ENCODE measurements at regions not wholly inside any gene's neighbourhood (a gene's known extent, or its start where the extent isn't known, plus 50 kb on each side); places are given as distances from the start of the nearest gene placed in this dataset.

DNA sequence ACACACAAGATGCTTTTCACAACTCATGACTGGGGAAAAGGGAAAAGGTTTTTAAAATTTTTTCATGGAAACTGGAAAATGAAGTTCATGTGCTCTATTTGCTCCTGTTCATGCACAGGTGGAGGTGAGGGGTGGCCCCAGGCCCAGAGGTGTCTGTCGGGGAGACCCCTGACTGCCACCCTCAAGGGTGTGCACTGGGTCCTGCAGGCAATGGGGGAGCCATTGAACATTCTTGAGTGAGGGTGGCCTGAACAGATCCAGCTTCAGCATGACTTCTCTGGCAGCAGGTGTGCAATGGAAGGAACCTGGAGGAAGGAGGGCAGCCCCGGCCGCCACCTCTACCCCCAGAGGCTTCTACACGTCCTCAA lies 145.3 kb upstream of the IQSEC1 start:
- Mint-ChIP-seq H3K9me3 (no peaks in the 10 kb centered on the region), H3K27ac (no peak overlapping the region), H3K4me1 (ENCODE audit: low read depth) (no peaks in the 10 kb centered on the region), H3K4me3 (no peak overlapping the region), H3K36me3 (ENCODE audit: low read depth) (no peaks in the 10 kb centered on the region), H3K27me3 (no peaks in the 10 kb centered on the region)
- Histone ChIP-seq H3K27me3 (ENCODE audit: control insufficient read depth in 1 of 2, insufficient read depth in 2 of 2, low read length in 2 of 2) (no peaks in the 10 kb centered on the region), H3K9me3 (ENCODE audit: control insufficient read depth in 1 of 2, insufficient read depth in 1 of 2, low read length in 2 of 2) (peaks cover 0 to 6% of the 10 kb centered on the region in 2 experiments), H3K4me1 (ENCODE audit: insufficient read depth, low read length) (no peaks in the 10 kb centered on the region), H3K4me3 (ENCODE audit: low read length) (no peak overlapping the region), H3K36me3 (ENCODE audit: insufficient read depth, low read length) (no peaks in the 10 kb centered on the region), H3K27ac (ENCODE audit: low read depth in 1 of 2, low read length in 2 of 2) (no peak overlapping the region)
- ATAC-seq (ENCODE audit: poor library complexity): no peak
- intact Hi-C loops (cut with DNase I, micrococcal nuclease): no loop called here
- POLR2A ChIA-PET: no interaction called here
- CTCF ChIA-PET: no interaction called here
- TF ChIP-seq, protein P1, sequence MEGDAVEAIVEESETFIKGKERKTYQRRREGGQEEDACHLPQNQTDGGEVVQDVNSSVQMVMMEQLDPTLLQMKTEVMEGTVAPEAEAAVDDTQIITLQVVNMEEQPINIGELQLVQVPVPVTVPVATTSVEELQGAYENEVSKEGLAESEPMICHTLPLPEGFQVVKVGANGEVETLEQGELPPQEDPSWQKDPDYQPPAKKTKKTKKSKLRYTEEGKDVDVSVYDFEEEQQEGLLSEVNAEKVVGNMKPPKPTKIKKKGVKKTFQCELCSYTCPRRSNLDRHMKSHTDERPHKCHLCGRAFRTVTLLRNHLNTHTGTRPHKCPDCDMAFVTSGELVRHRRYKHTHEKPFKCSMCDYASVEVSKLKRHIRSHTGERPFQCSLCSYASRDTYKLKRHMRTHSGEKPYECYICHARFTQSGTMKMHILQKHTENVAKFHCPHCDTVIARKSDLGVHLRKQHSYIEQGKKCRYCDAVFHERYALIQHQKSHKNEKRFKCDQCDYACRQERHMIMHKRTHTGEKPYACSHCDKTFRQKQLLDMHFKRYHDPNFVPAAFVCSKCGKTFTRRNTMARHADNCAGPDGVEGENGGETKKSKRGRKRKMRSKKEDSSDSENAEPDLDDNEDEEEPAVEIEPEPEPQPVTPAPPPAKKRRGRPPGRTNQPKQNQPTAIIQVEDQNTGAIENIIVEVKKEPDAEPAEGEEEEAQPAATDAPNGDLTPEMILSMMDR (IDR thresholded peaks at IDR 0.05): no peak
- DNase-seq: no peak

DNA sequence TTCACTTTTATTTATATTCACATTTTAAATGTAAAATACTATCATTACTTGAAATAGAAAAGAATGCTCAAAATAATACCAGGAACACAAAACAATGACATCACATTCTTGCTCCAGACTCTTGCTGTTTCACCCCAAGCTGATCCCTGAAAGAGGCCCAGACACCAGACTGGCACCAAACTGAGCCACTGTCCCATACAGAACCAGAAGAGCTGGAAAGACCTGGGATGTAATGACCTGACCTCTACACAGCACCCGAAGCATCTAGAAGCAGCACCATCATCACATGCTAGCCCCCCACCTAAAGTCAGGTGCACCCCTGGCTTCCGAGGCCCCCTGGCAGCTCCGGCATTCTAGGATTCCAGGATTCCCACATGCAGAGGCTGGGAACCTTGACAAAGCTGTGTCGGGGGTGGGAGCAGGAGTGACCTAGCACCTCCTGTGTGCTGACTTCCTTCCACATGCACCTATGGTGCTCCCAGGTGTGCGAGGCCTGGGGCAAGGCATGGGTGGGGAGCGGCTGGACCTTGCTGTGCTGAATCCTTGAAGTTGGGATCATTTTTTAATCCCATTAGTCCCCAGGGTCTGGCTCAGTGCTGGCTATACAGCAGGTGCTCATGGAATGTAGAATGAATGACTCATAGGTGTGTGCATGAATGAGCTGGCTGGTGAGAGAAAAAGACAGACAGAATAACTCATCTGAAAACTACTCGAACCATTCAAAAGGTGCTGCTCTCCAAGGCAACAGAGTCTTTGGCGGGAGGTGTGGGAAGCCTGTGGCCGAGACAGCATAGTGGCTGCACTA lies 144.7 kb upstream of the IQSEC1 start:
- CTCF ChIA-PET: no interaction called here
- peaks cover 0 to 6% of the 10 kb centered on the region in 2 experiments for H3K9me3 ChIP-seq (ENCODE audit: control insufficient read depth in 1 of 2, insufficient read depth in 1 of 2, low read length in 2 of 2)
- intact Hi-C loops (cut with DNase I, micrococcal nuclease): no loop called here
- H3K4me3 Mint-ChIP-seq: no peak overlapping the region
- no peaks in the 10 kb centered on the region for H3K9me3 Mint-ChIP-seq
- no peaks in the 10 kb centered on the region for H3K4me1 Mint-ChIP-seq (ENCODE audit: low read depth)
- ATAC-seq (ENCODE audit: poor library complexity): no peak
- POLR2A ChIA-PET: no interaction called here
- H3K36me3 ChIP-seq (ENCODE audit: insufficient read depth, low read length): no peaks in the 10 kb centered on the region
- TF ChIP-seq, protein P1 (IDR thresholded peaks at IDR 0.05): no peak
- no peaks in the 10 kb centered on the region for H3K36me3 Mint-ChIP-seq (ENCODE audit: low read depth)
- H3K27ac ChIP-seq (ENCODE audit: low read depth in 1 of 2, low read length in 2 of 2): no peak overlapping the region
- no peak overlapping the region for H3K4me3 ChIP-seq (ENCODE audit: low read length)
- H3K4me1 ChIP-seq (ENCODE audit: insufficient read depth, low read length): no peaks in the 10 kb centered on the region
- no peaks in the 10 kb centered on the region for H3K27me3 Mint-ChIP-seq
- DNase-seq: no peak
- no peaks in the 10 kb centered on the region for H3K27me3 ChIP-seq (ENCODE audit: control insufficient read depth in 1 of 2, insufficient read depth in 2 of 2, low read length in 2 of 2)
- H3K27ac Mint-ChIP-seq: no peak overlapping the region

DNA sequence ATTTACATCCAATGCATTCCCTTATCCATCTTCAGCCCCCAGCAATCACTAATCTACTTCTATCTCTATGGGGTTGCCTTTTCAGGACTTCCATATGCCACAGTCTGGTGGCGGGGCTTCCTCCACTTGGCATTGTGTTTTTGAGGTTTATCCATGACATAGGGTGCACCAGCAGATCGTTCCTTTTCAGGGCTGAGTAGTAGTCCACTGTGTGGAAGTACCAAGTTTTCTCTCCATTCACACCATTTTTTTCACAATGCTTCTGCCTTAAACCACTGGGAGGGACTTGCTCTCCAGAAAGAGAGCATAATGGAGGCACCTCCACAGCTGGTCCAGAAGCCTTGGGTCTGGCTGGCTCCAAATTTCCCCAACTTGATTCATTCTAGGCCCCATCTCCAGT lies 144.0 kb upstream of the IQSEC1 start:
- TF ChIP-seq, protein P1 (IDR thresholded peaks at IDR 0.05): no peak
- H3K9me3 Mint-ChIP-seq: no peaks in the 10 kb centered on the region
- no peak overlapping the region for H3K4me3 ChIP-seq (ENCODE audit: low read length)
- H3K27me3 Mint-ChIP-seq: no peaks in the 10 kb centered on the region
- no peaks in the 10 kb centered on the region for H3K36me3 Mint-ChIP-seq (ENCODE audit: low read depth)
- H3K4me3 Mint-ChIP-seq: no peak overlapping the region
- ATAC-seq (ENCODE audit: poor library complexity): no peak
- no peaks in the 10 kb centered on the region for H3K27me3 ChIP-seq (ENCODE audit: control insufficient read depth in 1 of 2, insufficient read depth in 2 of 2, low read length in 2 of 2)
- H3K27ac Mint-ChIP-seq: no peak overlapping the region
- no peak for DNase-seq
- ChIA-PET POLR2A (no interaction called here), CTCF (no interaction called here)
- H3K4me1 ChIP-seq (ENCODE audit: insufficient read depth, low read length): no peaks in the 10 kb centered on the region
- no peaks in the 10 kb centered on the region for H3K36me3 ChIP-seq (ENCODE audit: insufficient read depth, low read length)
- intact Hi-C loops (cut with DNase I, micrococcal nuclease): no loop called here
- peaks cover 0 to 6% of the 10 kb centered on the region in 2 experiments for H3K9me3 ChIP-seq (ENCODE audit: control insufficient read depth in 1 of 2, insufficient read depth in 1 of 2, low read length in 2 of 2)
- no peak overlapping the region for H3K27ac ChIP-seq (ENCODE audit: low read depth in 1 of 2, low read length in 2 of 2)
- no peaks in the 10 kb centered on the region for H3K4me1 Mint-ChIP-seq (ENCODE audit: low read depth)
